NCI-H1436 (cell line): ENCODE measurements at regions not wholly inside any gene's neighbourhood (a gene's known extent, or its start where the extent isn't known, plus 50 kb on each side); places are given as distances from the start of the nearest gene placed in this dataset.
"Not testable (repeated sequence)": the region's sequence is repeated elsewhere in the genome, so short reads cannot be mapped to it uniquely, and the experiment has no call there.

Experiments
- DNase-seq: peaks from one replicate; lab custom pipeline; 2025; lab: John Stamatoyannopoulos, UW

- no peak for DNase-seq
Measured at GRCh38 chr20:52008874-52009273, 182.7 kb downstream of the ZFP64 start.

GRCh38 chr20:52004715-52005114 is 186.9 kb downstream of the ZFP64 start:
- no peak for DNase-seq

GRCh38 chr20:52004018-52004417 is 187.6 kb downstream of the ZFP64 start:
- DNase-seq = no peak

DNA sequence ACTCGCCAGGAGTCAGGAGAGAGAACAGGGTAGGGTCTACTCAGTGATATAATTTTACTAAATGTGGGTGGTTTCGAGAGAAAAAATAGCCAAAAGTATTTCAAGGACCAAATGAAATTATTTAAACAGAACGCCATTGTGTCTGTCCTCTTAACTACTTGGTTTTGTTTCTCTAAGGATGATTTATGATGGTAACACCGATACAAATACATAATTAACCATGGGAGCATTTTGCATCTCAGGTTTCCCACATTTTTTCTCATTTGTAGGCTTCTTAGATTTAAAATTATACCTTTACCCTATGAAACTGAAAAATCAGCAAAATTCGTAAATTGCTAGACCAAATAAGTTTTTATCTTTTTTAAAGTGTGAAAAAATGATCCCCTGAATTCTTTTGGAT is 188.2 kb downstream of the ZFP64 start:
- no peak for DNase-seq

DNA sequence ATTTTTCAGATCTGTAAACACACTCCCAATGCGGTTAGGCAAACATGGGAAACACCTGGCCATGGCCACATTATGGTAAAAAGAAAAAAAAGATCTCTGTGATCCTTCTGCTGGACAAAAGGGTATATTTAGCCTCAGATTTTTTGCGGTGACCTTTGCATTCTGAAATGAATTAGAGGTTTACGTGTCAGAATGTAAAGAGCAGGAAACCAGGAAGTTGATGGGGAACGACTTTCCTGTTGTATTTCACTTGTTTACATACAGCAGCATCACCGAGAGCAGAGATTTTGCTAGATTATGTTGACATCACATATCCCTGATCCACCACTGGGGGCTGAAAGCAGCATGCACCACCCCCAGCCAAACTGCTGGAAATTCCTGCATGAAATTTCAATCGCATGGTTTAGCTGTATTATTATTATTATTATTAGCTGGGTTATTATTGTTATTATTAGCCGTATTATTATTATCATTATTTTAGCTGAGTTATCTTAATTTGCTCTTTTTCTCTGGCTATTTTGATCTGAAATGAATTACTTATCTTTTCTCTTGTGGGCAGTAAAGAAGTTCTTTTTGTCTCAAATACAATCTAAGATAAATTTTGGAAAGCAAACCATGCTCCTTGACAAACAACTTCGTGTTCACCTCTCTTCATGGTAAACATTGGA is 189.4 kb downstream of the ZFP64 start:
- DNase-seq = no peak

GRCh38 chr20:51997281-51997936 is 194.2 kb downstream of the ZFP64 start:
- not testable (repeated sequence) for DNase-seq

DNA sequence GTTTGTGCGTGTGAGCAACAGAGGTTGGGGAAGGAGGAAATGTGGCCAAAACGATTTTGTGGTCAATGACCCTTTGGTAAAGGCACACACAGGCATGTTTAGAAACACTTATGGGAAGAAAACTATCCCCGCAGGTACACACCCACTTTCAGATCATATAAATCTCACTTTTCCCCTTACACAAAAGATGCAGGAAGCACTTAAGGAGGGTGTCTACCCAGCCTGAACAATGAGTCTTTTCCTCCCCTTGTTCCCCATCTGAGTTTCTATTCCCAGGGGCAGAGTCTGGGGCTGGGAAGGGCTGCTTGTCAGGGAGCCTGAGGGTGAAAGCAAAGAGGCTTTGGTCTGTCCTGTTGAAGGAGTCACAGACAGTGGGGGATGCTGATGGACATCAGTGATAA is 193.2 kb upstream of the SALL4 start:
- no peak for DNase-seq

DNA sequence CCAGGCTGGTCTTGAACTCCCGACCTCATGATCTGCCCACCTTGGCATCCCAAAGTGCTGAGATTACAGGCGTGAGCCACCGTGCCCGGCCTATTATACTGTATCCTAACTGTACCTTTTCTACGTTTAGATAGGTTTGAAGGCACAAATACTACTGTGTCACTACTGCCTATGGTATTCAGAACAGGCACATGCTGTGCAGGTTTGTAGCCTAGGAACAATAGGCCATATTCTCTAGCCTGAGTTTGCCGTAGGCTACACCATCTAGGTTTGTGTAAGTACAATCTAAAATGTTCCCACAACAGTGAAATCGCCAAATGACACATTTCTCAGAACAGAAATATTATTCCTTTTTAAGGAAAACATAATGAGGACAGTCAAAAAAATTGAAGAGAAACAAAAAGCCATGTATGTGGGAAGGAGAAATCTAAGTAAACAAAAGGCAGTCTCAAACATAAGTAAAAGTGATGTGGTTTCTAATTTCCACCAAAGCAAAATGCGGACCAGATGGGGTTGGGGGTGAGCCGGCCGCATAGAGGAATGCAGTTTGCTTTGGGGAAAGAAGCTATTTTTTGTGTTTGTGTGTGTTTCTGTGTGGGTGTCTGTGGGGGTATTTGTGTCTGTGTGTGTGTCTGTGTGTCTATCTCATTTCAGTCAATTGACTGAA is 192.6 kb upstream of the SALL4 start:
- DNase-seq = no peak

DNA sequence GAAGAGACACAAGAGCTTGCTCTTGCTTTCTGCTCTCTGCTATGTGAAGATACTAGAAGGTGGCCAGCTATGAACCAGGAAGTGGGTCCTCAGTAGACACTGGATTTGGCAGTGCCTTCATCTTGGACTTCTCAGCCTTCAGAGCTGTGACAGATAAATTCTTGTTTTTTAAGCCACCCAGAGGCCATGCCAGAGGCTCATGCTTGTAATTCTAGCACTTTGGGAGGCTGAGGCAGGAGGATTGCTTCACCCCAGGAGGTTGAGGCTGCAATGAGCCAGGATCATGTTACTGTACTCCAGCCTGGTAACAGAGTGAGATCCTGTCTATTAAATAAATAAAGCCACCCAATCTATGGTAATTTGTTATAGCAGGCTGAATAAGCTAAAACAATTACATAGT is 185.5 kb upstream of the SALL4 start:
- DNase-seq = no peak

- DNase-seq = no peak
Measured at GRCh38 chr20:51985013-51985415, 182.7 kb upstream of the SALL4 start.

GRCh38 chr20:51980277-51980676 is 178.0 kb upstream of the SALL4 start:
- no peak for DNase-seq

GRCh38 chr20:51979226-51979625 is 176.9 kb upstream of the SALL4 start:
- DNase-seq = no peak

- no peak for DNase-seq
Measured at GRCh38 chr20:51978070-51978501, 175.8 kb upstream of the SALL4 start.

- DNase-seq = no peak
Measured at GRCh38 chr20:51972056-51972455, 169.7 kb upstream of the SALL4 start.

- no peak for DNase-seq
Measured at GRCh38 chr20:51970858-51971257, 168.5 kb upstream of the SALL4 start.

DNA sequence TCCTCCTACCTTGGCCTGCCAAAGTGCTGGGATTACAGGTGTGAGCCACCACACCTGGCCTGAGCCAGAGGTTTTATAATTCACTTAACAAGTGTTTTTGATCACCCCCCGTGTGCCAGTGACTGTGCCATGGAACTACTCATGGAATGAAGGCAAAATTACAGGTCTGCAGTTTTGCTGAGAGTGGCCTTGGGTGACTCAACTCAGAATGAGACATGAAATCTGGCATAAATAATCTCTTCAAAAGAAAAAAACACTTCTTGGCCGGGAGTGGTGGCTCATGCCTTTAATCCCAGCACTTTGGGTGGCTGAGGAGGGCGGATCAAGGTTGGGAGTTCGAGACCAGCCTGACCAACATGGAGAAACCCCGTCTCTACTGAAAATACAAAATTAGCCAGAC is 166.9 kb upstream of the SALL4 start:
- no peak for DNase-seq

- no peak for DNase-seq
Measured at GRCh38 chr20:51968151-51968550, 165.8 kb upstream of the SALL4 start.

DNA sequence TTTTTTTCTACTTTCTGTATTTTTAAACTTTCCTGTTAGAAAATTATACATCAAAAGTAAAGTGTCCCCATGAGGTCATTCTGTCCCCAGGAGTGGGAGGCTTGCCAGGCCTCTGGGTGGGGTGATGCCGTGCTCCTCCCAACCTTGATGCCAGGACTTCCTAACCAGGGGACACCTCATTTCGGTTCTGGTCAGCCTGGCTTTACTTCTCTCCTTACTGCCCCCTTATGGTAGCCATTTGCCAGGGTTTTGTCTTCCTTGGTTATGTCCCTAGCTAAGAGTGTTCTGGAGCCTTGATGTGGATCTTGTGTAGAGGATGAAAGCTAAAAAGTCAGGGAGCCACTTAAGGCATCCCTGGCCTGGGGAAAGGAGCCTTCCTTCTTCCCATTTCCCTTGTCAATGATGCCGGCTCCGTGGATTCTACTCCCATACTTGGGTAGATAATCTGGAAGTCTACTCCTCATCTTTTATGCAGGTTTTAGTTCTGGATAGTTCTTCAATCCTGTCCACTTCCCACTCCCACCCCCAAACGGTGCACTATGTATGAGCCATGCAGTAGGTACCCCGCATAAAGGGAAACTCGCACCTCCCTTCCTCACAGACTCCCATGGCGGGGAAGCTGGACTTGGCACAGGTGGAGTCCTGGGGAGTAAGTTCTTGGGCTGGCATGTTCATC is 164.1 kb upstream of the SALL4 start:
- DNase-seq = no peak

GRCh38 chr20:51961964-51962761 is 159.8 kb upstream of the SALL4 start:
- DNase-seq = no peak

GRCh38 chr20:51960047-51960675 is 157.8 kb upstream of the SALL4 start:
- DNase-seq = no peak

DNA sequence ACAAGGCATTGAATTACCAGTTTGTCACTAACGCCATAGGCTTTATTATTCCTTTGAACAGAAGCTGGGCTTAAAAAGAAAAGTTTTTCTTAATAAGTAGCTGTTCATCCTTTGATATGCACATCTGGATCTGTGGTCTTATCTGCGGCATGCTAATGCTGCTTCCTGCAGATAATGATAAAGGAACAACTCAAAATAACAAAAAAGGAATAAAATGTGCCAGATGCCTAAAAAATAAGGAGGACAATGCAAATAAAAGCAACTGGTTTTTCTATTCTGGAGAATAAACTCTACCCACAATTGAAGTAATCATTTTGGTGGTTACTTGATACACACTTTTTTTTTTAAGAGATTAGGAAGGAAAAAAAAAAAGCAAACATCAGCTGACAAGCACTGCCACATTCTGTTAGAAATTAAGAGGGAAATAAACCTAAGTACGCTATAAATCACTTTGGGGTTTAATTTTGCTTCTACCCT is 156.8 kb upstream of the SALL4 start:
- no peak for DNase-seq
